ENCODE measurements at regions not wholly inside any gene's neighbourhood (a gene's known extent, or its start where the extent isn't known, plus 50 kb on each side); places are given as distances from the start of the nearest gene placed in this dataset.

DNA sequence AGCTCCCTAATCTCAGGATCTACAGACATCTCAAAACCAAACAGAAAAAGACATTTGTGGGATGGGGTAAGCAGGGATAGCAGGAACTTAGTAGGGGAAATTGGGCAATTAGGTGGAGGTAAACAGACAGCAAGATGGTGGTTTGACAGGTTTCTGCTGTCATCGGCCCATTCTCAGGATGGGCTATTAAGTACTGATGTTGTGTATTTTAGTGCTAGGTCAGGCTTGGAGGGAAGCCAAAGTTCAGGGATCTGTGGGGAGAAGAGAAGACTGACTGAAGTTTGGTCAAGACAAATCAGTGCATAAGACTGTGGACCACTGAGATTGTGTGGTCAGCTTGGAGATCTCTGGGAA lies 96.8 kb upstream of the THUMPD2 start:
- no peak overlapping the region for H3K9ac ChIP-seq (ENCODE audit: low read length in 3 of 3)
- no peaks in the 10 kb centered on the region for H3K27me3 ChIP-seq (ENCODE audit: control insufficient read depth, insufficient read depth, low read length)
- no peaks in the 10 kb centered on the region for H3K9me3 ChIP-seq (ENCODE audit: control insufficient read depth in 2 of 3, insufficient read depth in 1 of 3, low read length in 3 of 3)
- no peak overlapping the region for H3K4me3 ChIP-seq (ENCODE audit: low read length in 3 of 3)
- intact Hi-C loops (cut with DNase I), result no loop called here
- no peak for TF ChIP-seq CTCF (IDR thresholded peaks at IDR 0.05; ENCODE audit: borderline replicate concordance, extremely low read depth, insufficient read depth)
- H3K4me1 ChIP-seq (ENCODE audit: control insufficient read depth in 2 of 3, insufficient read depth in 2 of 3, low read depth in 1 of 3, low read length in 3 of 3), result no peaks in the 10 kb centered on the region
- no peak overlapping the region for H3K27ac ChIP-seq (ENCODE audit: low read depth in 2 of 2, low read length in 2 of 2)
- FAIRE-seq (no peak), DNase-seq (no peak)
- no peaks in the 10 kb centered on the region for H3K36me3 ChIP-seq (ENCODE audit: control insufficient read depth in 2 of 3, insufficient read depth in 3 of 3, low read length in 3 of 3)

DNA sequence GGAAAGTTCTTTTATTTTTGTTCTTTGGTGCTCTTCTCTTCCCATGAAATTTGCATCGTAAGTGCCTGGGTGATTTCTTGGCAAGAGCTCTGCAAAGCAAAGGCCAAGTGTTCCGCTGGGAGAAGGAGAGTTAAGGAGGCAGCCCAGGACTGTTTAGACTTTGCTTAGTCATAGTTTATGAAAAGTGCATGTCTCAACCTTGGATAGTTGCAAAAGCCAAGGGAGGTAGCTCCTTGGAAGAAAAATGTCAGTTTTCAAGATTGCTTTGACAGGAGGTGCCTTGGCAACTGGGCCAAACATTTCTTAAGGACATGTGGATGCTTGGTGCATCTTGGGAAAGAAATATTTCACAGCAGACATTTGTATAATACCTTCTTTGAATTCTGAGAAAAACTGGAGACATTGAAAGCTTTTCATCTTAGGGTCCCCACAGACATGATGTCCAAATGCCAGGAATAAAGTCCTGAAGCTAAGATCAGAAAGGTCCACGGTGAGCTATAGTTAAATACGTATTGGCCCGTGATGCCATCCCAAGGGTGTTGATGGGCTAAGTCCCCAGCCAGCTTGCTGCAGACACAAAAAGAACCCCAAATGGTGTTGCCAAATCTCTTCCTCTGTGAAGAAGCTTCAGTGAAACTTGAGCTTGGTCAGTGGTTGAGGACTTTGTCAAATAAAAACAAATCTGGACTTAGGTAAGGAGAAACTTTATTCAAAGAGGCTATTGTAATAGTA lies 96.3 kb upstream of the THUMPD2 start:
- DNase-seq (peak in 2 of 5 donors; percentile 58 to 61), FAIRE-seq (peak; percentile 44)
- Histone ChIP-seq H3K36me3 (ENCODE audit: control insufficient read depth in 2 of 3, insufficient read depth in 3 of 3, low read length in 3 of 3) (no peaks in the 10 kb centered on the region), H3K4me1 (ENCODE audit: control insufficient read depth in 2 of 3, insufficient read depth in 2 of 3, low read depth in 1 of 3, low read length in 3 of 3) (no peaks in the 10 kb centered on the region), H3K27ac (ENCODE audit: low read depth in 2 of 2, low read length in 2 of 2) (no peak overlapping the region), H3K9ac (ENCODE audit: low read length in 3 of 3) (no peak overlapping the region), H3K27me3 (ENCODE audit: control insufficient read depth, insufficient read depth, low read length) (no peaks in the 10 kb centered on the region), H3K4me3 (ENCODE audit: low read length in 3 of 3) (no peak overlapping the region), H3K9me3 (ENCODE audit: control insufficient read depth in 2 of 3, insufficient read depth in 1 of 3, low read length in 3 of 3) (no peaks in the 10 kb centered on the region)
- intact Hi-C loops (cut with DNase I), result no loop called here
- TF ChIP-seq CTCF (IDR thresholded peaks at IDR 0.05; ENCODE audit: borderline replicate concordance, extremely low read depth, insufficient read depth), result no peak

- no peak for DNase-seq
- no peaks in the 10 kb centered on the region for H3K36me3 ChIP-seq (ENCODE audit: control insufficient read depth in 2 of 3, insufficient read depth in 3 of 3, low read length in 3 of 3)
- H3K9me3 ChIP-seq (ENCODE audit: control insufficient read depth in 2 of 3, insufficient read depth in 1 of 3, low read length in 3 of 3), result no peaks in the 10 kb centered on the region
- H3K4me3 ChIP-seq (ENCODE audit: low read length in 3 of 3), result no peak overlapping the region
- intact Hi-C loops (cut with DNase I), result no loop called here
- no peak overlapping the region for H3K27ac ChIP-seq (ENCODE audit: low read depth in 2 of 2, low read length in 2 of 2)
- no peaks in the 10 kb centered on the region for H3K4me1 ChIP-seq (ENCODE audit: control insufficient read depth in 2 of 3, insufficient read depth in 2 of 3, low read depth in 1 of 3, low read length in 3 of 3)
- H3K27me3 ChIP-seq (ENCODE audit: control insufficient read depth, insufficient read depth, low read length), result no peaks in the 10 kb centered on the region
- no peak for FAIRE-seq
- no peak for TF ChIP-seq CTCF (IDR thresholded peaks at IDR 0.05; ENCODE audit: borderline replicate concordance, extremely low read depth, insufficient read depth)
- H3K9ac ChIP-seq (ENCODE audit: low read length in 3 of 3), result no peak overlapping the region
Observed at GRCh38 chr2:39874236-39874635, 95.2 kb upstream of the THUMPD2 start.

DNA sequence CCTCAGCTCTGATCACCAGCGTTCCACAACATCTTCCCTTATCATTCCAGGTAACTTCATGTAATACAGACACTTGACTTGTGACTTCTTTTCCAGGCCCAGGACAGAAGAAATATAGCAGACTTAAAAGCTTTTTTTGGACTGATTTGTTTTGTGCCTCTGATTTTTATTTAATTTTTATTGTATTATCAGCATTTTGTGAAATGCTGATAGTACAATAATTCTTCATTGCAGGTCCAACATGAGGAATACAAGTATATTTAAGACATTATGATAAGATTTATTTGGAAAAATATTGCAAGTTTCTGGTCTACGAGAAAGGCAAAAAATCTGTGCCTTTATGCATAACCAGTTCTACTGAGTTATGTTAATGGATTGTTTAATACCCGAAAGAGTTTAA lies 94.5 kb upstream of the THUMPD2 start:
- FAIRE-seq, result no peak
- Histone ChIP-seq H3K36me3 (ENCODE audit: control insufficient read depth in 2 of 3, insufficient read depth in 3 of 3, low read length in 3 of 3) (no peaks in the 10 kb centered on the region), H3K9me3 (ENCODE audit: control insufficient read depth in 2 of 3, insufficient read depth in 1 of 3, low read length in 3 of 3) (no peaks in the 10 kb centered on the region), H3K27me3 (ENCODE audit: control insufficient read depth, insufficient read depth, low read length) (no peaks in the 10 kb centered on the region), H3K4me1 (ENCODE audit: control insufficient read depth in 2 of 3, insufficient read depth in 2 of 3, low read depth in 1 of 3, low read length in 3 of 3) (no peaks in the 10 kb centered on the region), H3K9ac (ENCODE audit: low read length in 3 of 3) (no peak overlapping the region), H3K27ac (ENCODE audit: low read depth in 2 of 2, low read length in 2 of 2) (no peak overlapping the region), H3K4me3 (ENCODE audit: low read length in 3 of 3) (no peak overlapping the region)
- intact Hi-C loops (cut with DNase I), result no loop called here
- no peak for TF ChIP-seq CTCF (IDR thresholded peaks at IDR 0.05; ENCODE audit: borderline replicate concordance, extremely low read depth, insufficient read depth)
- no peak for DNase-seq
